HAP-1 (cell line): ENCODE measurements at regions not wholly inside any gene's neighbourhood (a gene's known extent, or its start where the extent isn't known, plus 50 kb on each side); places are given as distances from the start of the nearest gene placed in this dataset.
"Not testable (repeated sequence)": the region's sequence is repeated elsewhere in the genome, so short reads cannot be mapped to it uniquely, and the experiment has no call there.

Experiments
- DNase-seq, 2 experiments: peaks; one replicate each; pipeline ENCODE4 v3.0.0-alpha.2; 2016 to 2020; ENCODE audit warnings: low spot score in 2 of 2
- H3K27me3 ChIP-seq: fragments of 250-450 bp; sonication (Bioruptor Pico); 2 replicates; pipeline ENCODE4 v1.5.1; 2020; ENCODE audit warnings: low read depth, mild to moderate bottlenecking, moderate library complexity
- H3K36me3 ChIP-seq: fragments of 250-450 bp; sonication (Bioruptor Pico); replicated peaks from 2 replicates; pipeline ENCODE4 v1.5.1; 2020; ENCODE audit warnings: mild to moderate bottlenecking
- H3K4me1 ChIP-seq: fragments of 250-450 bp; sonication (Bioruptor Pico); 2 replicates; pipeline ENCODE4 v1.5.1; 2020; ENCODE audit warnings: mild to moderate bottlenecking
- H3K4me3 ChIP-seq: fragments of 250-450 bp; sonication (Bioruptor Pico); 2 replicates; pipeline ENCODE4 v1.5.1; 2020; ENCODE audit warnings: mild to moderate bottlenecking, moderate library complexity
- H3K9me3 ChIP-seq: fragments of 250-450 bp; sonication (Bioruptor Pico); 2 replicates; pipeline ENCODE4 v1.5.1; 2020; ENCODE audit warnings: mild to moderate bottlenecking, moderate library complexity
- in situ Hi-C: fragments of 300-500 bp; cut with MboI; formaldehyde crosslinking; loops from 3 replicates; pipeline ENCODE4 v1.14.3; 2020; ENCODE audit warnings: low sequenced_read_pairs, inconsistent platforms, mixed read lengths

- H3K4me1 ChIP-seq, result no peaks in the 10 kb centered on the region
- no peak overlapping the region for H3K4me3 ChIP-seq
- no peaks in the 10 kb centered on the region for H3K36me3 ChIP-seq
- in situ Hi-C loops, result no loop called here
- 0 out of 2 replicates have a peak, but pooled peaks cover 3% of the 10 kb centered on the region for H3K9me3 ChIP-seq
- no peak for DNase-seq
- no peaks in the 10 kb centered on the region for H3K27me3 ChIP-seq
Measured at GRCh38 chr10:44116474-44116873, 268.4 kb downstream of the CXCL12 start.

DNA sequence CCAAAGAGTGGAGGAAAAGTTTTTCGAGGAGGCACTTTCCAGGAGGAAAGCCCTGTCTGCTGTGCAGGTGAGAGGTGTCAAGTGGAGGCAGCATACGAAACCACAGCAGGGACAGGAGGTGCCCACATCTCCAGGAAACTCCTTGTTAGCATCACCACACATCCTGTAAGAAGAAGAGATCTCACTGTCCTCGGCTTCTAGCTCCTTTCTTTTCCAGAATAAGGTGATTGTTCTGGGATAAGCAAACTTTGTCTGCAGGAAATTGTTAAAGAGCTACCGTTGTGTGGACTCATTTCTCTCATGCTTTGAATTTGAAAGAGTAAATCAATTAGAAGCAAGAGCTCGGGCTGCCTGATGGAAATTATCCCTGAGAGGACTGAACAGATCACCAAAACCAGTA lies 269.4 kb downstream of the CXCL12 start:
- Histone ChIP-seq H3K36me3 (no peaks in the 10 kb centered on the region), H3K4me1 (no peaks in the 10 kb centered on the region), H3K9me3 (0 out of 2 replicates have a peak, but pooled peaks cover 3% of the 10 kb centered on the region), H3K4me3 (no peak overlapping the region), H3K27me3 (no peaks in the 10 kb centered on the region)
- DNase-seq, result no peak
- in situ Hi-C loops, result no loop called here

DNA sequence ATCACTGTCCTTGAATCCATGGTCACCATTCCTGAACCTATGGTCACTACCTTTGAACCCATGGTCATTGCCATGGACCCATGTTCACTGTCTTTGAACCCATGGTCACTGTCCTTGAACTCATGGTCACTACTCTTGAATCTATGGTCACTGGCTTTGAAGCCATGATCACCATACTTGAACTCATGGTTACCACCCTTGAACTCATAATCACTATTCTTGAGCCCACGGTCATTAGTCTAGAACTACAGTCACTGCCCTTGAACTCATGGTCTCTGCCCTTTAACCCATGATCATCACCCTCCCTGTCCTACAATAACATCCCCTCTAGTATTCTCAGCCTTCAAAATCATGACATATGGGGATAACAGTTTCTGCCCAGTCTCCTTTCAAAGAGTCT lies 270.5 kb downstream of the CXCL12 start:
- H3K4me3 ChIP-seq, result no peak overlapping the region
- DNase-seq, result no peak
- no peaks in the 10 kb centered on the region for H3K27me3 ChIP-seq
- 0 out of 2 replicates have a peak, but pooled peaks cover 3% of the 10 kb centered on the region for H3K9me3 ChIP-seq
- H3K36me3 ChIP-seq, result no peaks in the 10 kb centered on the region
- in situ Hi-C loops, result no loop called here
- H3K4me1 ChIP-seq, result no peaks in the 10 kb centered on the region

GRCh38 chr10:44112280-44112679 lies 272.6 kb downstream of the CXCL12 start:
- H3K4me1 ChIP-seq, in situ Hi-C loops, H3K4me3 ChIP-seq, DNase-seq, H3K9me3 ChIP-seq, H3K27me3 ChIP-seq, H3K36me3 ChIP-seq: not testable (repeated sequence)

- Histone ChIP-seq H3K4me1 (no peaks in the 10 kb centered on the region), H3K9me3 (no peaks in the 10 kb centered on the region), H3K27me3 (no peaks in the 10 kb centered on the region), H3K4me3 (no peak overlapping the region), H3K36me3 (no peaks in the 10 kb centered on the region)
- in situ Hi-C loops, result no loop called here
- no peak for DNase-seq
Measured at GRCh38 chr10:44105696-44106095, 279.2 kb downstream of the CXCL12 start.

- in situ Hi-C loops, result no loop called here
- H3K4me3 ChIP-seq, result no peak overlapping the region
- H3K36me3 ChIP-seq, result no peaks in the 10 kb centered on the region
- H3K4me1 ChIP-seq, result no peaks in the 10 kb centered on the region
- no peaks in the 10 kb centered on the region for H3K9me3 ChIP-seq
- H3K27me3 ChIP-seq, result no peaks in the 10 kb centered on the region
- DNase-seq, result no peak
Measured at GRCh38 chr10:44102726-44103255, 282.1 kb downstream of the CXCL12 start.

DNA sequence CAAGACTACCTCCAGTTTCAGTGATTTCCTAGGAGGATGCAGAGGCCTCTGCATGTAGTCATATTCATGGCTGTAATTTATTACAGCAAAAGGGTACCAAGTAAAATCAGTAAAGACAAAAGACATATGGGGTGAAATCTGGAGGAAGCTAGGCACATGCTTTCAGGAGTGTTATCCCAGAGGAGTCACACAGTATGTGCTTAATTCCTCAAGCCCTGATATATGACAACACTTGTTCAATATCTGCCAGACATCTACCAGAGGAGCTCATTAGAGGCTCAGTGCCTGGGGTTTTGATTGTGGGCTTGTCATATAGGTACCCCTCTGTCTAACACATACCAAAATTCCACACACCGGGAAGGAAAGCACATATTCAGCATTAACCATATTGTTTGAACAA lies 283.8 kb downstream of the CXCL12 start:
- Histone ChIP-seq H3K27me3 (no peaks in the 10 kb centered on the region), H3K36me3 (no peaks in the 10 kb centered on the region), H3K4me3 (no peak overlapping the region), H3K4me1 (no peaks in the 10 kb centered on the region), H3K9me3 (no peaks in the 10 kb centered on the region)
- DNase-seq, result no peak
- in situ Hi-C loops, result no loop called here

DNA sequence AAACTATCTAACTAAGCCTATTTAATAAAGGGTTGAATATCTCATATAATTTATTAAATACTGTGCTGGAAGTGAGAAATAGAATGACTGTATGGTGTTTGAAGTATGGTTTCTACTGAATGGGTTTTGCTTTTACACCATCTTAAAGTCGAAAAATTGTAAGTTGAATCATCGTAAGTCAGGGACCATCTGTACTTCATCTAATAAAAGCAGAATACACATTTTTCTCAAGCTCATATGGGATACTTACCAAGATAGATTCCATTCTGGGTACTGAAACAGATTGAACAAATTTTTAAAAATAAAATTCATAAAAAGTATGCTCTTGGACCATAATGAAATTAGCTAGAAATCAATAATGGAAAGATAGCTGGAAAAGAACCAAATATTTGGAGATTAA lies 285.4 kb downstream of the CXCL12 start:
- H3K9me3 ChIP-seq, result no peaks in the 10 kb centered on the region
- H3K36me3 ChIP-seq, result no peaks in the 10 kb centered on the region
- no peaks in the 10 kb centered on the region for H3K4me1 ChIP-seq
- no peak overlapping the region for H3K4me3 ChIP-seq
- H3K27me3 ChIP-seq, result no peaks in the 10 kb centered on the region
- in situ Hi-C loops, result no loop called here
- no peak for DNase-seq

DNA sequence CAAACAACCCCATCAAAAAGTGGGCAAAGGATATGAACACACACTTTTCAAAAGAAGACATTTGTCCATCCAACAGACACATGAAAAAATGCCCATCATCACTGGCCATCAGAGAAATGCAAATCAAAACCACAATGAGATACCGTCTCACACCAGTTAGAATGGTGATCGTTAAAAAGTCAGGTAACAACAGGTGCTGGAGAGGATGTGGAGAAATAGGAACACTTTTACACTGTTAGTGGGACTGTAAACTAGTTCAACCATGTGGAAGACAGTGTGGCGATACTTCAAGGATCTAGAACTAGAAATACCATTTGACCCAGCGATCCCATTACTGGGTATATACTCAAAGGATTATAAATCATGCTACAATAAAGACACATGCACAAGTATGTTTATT lies 288.7 kb downstream of the CXCL12 start:
- not testable (repeated sequence) for DNase-seq

GRCh38 chr10:44089671-44090070 lies 295.2 kb downstream of the CXCL12 start:
- in situ Hi-C loops, result no loop called here
- DNase-seq, result no peak
- no peaks in the 10 kb centered on the region for H3K36me3 ChIP-seq
- no peaks in the 10 kb centered on the region for H3K9me3 ChIP-seq
- H3K4me1 ChIP-seq, result no peaks in the 10 kb centered on the region
- H3K27me3 ChIP-seq, result no peaks in the 10 kb centered on the region
- no peak overlapping the region for H3K4me3 ChIP-seq

More for the DNA sequence above, 288.7 kb downstream of the CXCL12 start:
- H3K36me3 ChIP-seq, H3K4me3 ChIP-seq, in situ Hi-C loops, H3K27me3 ChIP-seq, H3K9me3 ChIP-seq, H3K4me1 ChIP-seq: not testable (repeated sequence)

DNA sequence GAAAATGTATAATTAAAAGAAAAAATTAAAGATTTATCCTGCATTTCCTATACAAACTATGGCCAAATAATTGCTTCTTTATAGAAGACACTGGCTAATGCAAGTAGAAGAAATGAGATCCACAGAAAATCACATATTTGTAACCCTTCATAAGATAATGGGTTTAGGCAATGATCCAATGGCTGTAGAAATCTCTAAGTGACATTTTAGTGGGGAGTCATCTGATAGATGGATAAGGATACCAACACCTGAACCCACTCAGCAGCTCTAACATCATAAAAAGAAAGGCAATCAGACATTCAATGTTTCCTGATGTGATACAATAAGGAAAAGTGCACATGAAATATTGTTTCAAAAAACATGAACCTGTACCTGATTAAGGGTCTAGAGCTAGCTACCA lies 297.5 kb downstream of the CXCL12 start:
- in situ Hi-C loops, result no loop called here
- Histone ChIP-seq H3K4me1 (no peaks in the 10 kb centered on the region), H3K36me3 (no peaks in the 10 kb centered on the region), H3K9me3 (no peaks in the 10 kb centered on the region), H3K27me3 (no peaks in the 10 kb centered on the region), H3K4me3 (no peak overlapping the region)
- DNase-seq, result no peak

- Histone ChIP-seq H3K27me3 (no peaks in the 10 kb centered on the region), H3K36me3 (no peaks in the 10 kb centered on the region), H3K9me3 (no peaks in the 10 kb centered on the region), H3K4me3 (no peak overlapping the region), H3K4me1 (no peaks in the 10 kb centered on the region)
- DNase-seq, result no peak
- in situ Hi-C loops, result no loop called here
Measured at GRCh38 chr10:44083719-44084400, 301.0 kb downstream of the CXCL12 start.

DNA sequence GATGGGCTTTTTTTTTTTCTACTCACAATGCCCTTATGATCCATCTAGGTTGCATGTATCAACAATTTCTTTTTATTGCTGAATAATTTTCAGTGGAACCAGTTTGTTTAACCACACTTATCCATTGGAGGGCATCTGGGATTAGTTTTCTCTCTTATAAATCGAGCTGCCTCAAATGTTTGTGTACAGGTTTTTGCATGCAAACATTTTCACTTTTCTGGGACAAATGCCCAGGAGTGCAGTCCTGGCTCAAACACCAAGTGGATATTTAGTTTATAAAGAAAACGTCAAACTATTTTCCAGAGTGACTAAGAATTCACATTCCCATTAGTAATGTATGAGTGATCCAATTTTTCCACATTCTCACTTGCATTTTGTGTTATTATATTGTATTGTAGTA lies 313.4 kb downstream of the CXCL12 start:
- Histone ChIP-seq H3K9me3 (no peaks in the 10 kb centered on the region), H3K27me3 (no peaks in the 10 kb centered on the region), H3K4me1 (no peaks in the 10 kb centered on the region), H3K4me3 (no peak overlapping the region), H3K36me3 (no peaks in the 10 kb centered on the region)
- no peak for DNase-seq
- in situ Hi-C loops, result no loop called here

- Histone ChIP-seq H3K9me3 (no peaks in the 10 kb centered on the region), H3K27me3 (no peaks in the 10 kb centered on the region), H3K4me1 (no peaks in the 10 kb centered on the region), H3K4me3 (no peak overlapping the region), H3K36me3 (no peaks in the 10 kb centered on the region)
- in situ Hi-C loops, result no loop called here
- DNase-seq, result no peak
Measured at GRCh38 chr10:44070282-44070681, 314.6 kb downstream of the CXCL12 start.

DNA sequence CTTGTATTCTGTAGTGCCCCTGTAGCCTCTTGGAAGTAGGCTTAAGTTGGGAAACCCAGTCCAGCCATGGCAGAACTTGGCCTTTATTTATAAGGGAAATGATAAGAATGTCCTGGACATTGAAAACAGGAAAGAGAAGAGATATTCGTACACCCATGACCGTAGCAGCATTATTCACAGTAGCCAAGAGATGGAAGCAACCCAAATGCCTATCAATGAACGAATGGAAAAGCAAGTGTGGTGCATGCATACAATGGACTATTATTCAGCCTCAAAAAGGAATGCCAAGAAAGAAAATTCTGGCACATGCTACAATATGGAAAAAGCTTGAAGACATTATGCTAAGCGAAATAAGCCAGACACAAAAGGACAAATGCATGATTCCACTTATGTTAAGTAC lies 315.3 kb downstream of the CXCL12 start:
- H3K27me3 ChIP-seq, result no peaks in the 10 kb centered on the region
- no peak for DNase-seq
- in situ Hi-C loops, result no loop called here
- no peaks in the 10 kb centered on the region for H3K36me3 ChIP-seq
- H3K4me1 ChIP-seq, result no peaks in the 10 kb centered on the region
- H3K9me3 ChIP-seq, result no peaks in the 10 kb centered on the region
- H3K4me3 ChIP-seq, result no peak overlapping the region
